ENCODE measurements at regions not wholly inside any gene's neighbourhood (a gene's known extent, or its start where the extent isn't known, plus 50 kb on each side); places are given as distances from the start of the nearest gene placed in this dataset.

DNA sequence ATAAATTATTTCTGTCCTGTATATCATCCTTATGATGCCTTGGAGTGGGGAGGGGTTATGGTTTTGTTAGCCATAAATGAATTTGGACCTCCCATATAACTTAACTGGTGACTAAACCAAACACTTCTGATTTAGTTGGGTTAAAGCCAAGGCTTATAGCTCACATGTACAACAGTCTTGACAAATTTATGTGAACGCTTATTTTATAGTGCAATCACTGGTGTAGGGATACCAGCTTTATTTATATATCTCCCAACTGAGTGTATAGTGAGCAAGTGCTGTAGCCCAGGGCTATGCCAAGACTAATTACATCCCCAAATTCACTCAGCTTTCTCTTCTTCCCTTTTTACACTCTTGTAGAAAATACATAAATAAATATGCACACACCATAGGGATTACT is 956.2 kb downstream of the SORCS3 start:
- no peak for ATAC-seq
- no TSS peak for BruUV-seq (replicated peaks)
- CTCF ChIA-PET: no interaction called here

GRCh38 chr10:105596749-105597148 is 955.7 kb downstream of the SORCS3 start:
- TF ChIP-seq CTCF (IDR thresholded peaks at IDR 0.05) (no peak), TCF7L2 (IDR thresholded peaks at IDR 0.05; ENCODE audit: low read depth, low read length) (no peak), REST (IDR thresholded peaks at IDR 0.05; ENCODE audit: insufficient read depth in 1 of 2, low read depth in 2 of 2, low read length in 1 of 2) (no peak), POLR2AphosphoS5 (IDR thresholded peaks at IDR 0.05; ENCODE audit: low read depth, low read length) (no peak)
- in situ Hi-C loops (cut with HindIII; ENCODE audit: low pct_unique_long_range_greater_than_20kb, low sequenced_read_pairs) (no loop called here), intact Hi-C loops (cut with micrococcal nuclease; ENCODE audit: unreplicated experiment) (no loop called here)
- POLR2A ChIA-PET: no interaction called here
- Histone ChIP-seq H3K27me3 (ENCODE audit: control insufficient read depth, insufficient read depth, low read length) (no peaks in the 10 kb centered on the region), H3K27ac (ENCODE audit: low read length) (no peak overlapping the region), H3K9me3 (ENCODE audit: control insufficient read depth, insufficient read depth, low read depth, low read length) (no peaks in the 10 kb centered on the region), H3K36me3 (ENCODE audit: control insufficient read depth, insufficient read depth, low read length) (no peaks in the 10 kb centered on the region), H3K4me3 (ENCODE audit: low read depth in 2 of 2, low read length in 2 of 2) (no peak overlapping the region), H3K4me1 (ENCODE audit: control insufficient read depth, insufficient read depth, low read length) (no peaks in the 10 kb centered on the region)
- ATAC-seq (no peak), DNase-seq (ENCODE audit: low read depth, low spot score) (no peak)
- BruUV-seq (replicated peaks): no TSS peak
- CTCF ChIA-PET: no interaction called here

More for the DNA sequence above, 956.2 kb downstream of the SORCS3 start:
- no peaks in the 10 kb centered on the region for H3K27me3 ChIP-seq (ENCODE audit: control insufficient read depth, insufficient read depth, low read length)
- H3K4me1 ChIP-seq (ENCODE audit: control insufficient read depth, insufficient read depth, low read length): no peaks in the 10 kb centered on the region
- DNase-seq (ENCODE audit: low read depth, low spot score): no peak
- POLR2A ChIA-PET: no interaction called here
- in situ Hi-C loops (cut with HindIII; ENCODE audit: low pct_unique_long_range_greater_than_20kb, low sequenced_read_pairs) (no loop called here), intact Hi-C loops (cut with micrococcal nuclease; ENCODE audit: unreplicated experiment) (no loop called here)
- no peak overlapping the region for H3K4me3 ChIP-seq (ENCODE audit: low read depth in 2 of 2, low read length in 2 of 2)
- TF ChIP-seq CTCF (IDR thresholded peaks at IDR 0.05) (no peak), POLR2AphosphoS5 (IDR thresholded peaks at IDR 0.05; ENCODE audit: low read depth, low read length) (no peak), REST (IDR thresholded peaks at IDR 0.05; ENCODE audit: insufficient read depth in 1 of 2, low read depth in 2 of 2, low read length in 1 of 2) (no peak), SIN3A (IDR thresholded peaks at IDR 0.05; ENCODE audit: borderline replicate concordance, insufficient read depth, low read depth, low read length) (no peak), TCF7L2 (IDR thresholded peaks at IDR 0.05; ENCODE audit: low read depth, low read length) (no peak)
- H3K36me3 ChIP-seq (ENCODE audit: control insufficient read depth, insufficient read depth, low read length): no peaks in the 10 kb centered on the region
- H3K9me3 ChIP-seq (ENCODE audit: control insufficient read depth, insufficient read depth, low read depth, low read length): no peaks in the 10 kb centered on the region
- no peak overlapping the region for H3K27ac ChIP-seq (ENCODE audit: low read length)

All from Panc1 (cell line).